PC-9 (cell line): ENCODE measurements at regions not wholly inside any gene's neighbourhood (a gene's known extent, or its start where the extent isn't known, plus 50 kb on each side); places are given as distances from the start of the nearest gene placed in this dataset.

Source experiments
- CTCF ChIP-seq: fragments of 200-600 bp; sonication (generic); conservative IDR thresholded peaks from 2 replicates; pipeline ENCODE4 v1.6.1; 2017; ENCODE audit warnings: mixed run types, antibody characterized with exemption, mild to moderate bottlenecking, moderate library complexity
- EZH2 ChIP-seq: fragments of 200-600 bp; sonication (generic); IDR thresholded peaks from 2 replicates; pipeline ENCODE4 v1.8.0; 2017; ENCODE audit warnings: antibody characterized with exemption, low read depth

- TF ChIP-seq CTCF (no peak), EZH2 (no peak)
Observed at GRCh38 chr1:228646717-228647522, 88.4 kb upstream of the RHOU start.
